HUES48 (cell line): ENCODE measurements at regions not wholly inside any gene's neighbourhood (a gene's known extent, or its start where the extent isn't known, plus 50 kb on each side); places are given as distances from the start of the nearest gene placed in this dataset.

Experiments used
- H3K27ac ChIP-seq: one replicate; pipeline ENCODE4 v1.7.0; 2013; ENCODE audit warnings: low read depth, low read length, inconsistent platforms
- H3K27me3 ChIP-seq: 2 replicates; pipeline ENCODE4 v1.6.1; 2013; ENCODE audit warnings: mild to moderate bottlenecking, low read length; ENCODE audit not compliant: control insufficient read depth, insufficient read depth
- H3K36me3 ChIP-seq: 2 replicates; pipeline ENCODE4 v1.6.1; 2013; ENCODE audit warnings: low read length; ENCODE audit not compliant: control insufficient read depth, insufficient read depth
- H3K4me1 ChIP-seq: 2 replicates; pipeline ENCODE4 v1.6.1; 2013; ENCODE audit warnings: mild to moderate bottlenecking, low read length; ENCODE audit not compliant: control insufficient read depth, insufficient read depth
- H3K4me3 ChIP-seq: 2 replicates; pipeline ENCODE4 v1.5.1; 2013; ENCODE audit warnings: mild to moderate bottlenecking, low read depth, low read length
- H3K9ac ChIP-seq: 2 replicates; pipeline ENCODE4 v1.6.1; 2013; ENCODE audit warnings: mild to moderate bottlenecking, low read depth, low read length, moderate library complexity
- H3K9me3 ChIP-seq: 2 replicates; pipeline ENCODE4 v1.6.1; 2013; ENCODE audit warnings: low read length; ENCODE audit not compliant: control insufficient read depth, insufficient read depth

- Histone ChIP-seq H3K27ac (no peak overlapping the region), H3K9ac (no peak overlapping the region), H3K27me3 (no peaks in the 10 kb centered on the region), H3K4me1 (no peaks in the 10 kb centered on the region), H3K9me3 (no peaks in the 10 kb centered on the region), H3K4me3 (no peak overlapping the region), H3K36me3 (no peaks in the 10 kb centered on the region)
These were observed 927.2 kb upstream of the AUTS2 start for GRCh38 chr7:68671046-68671445.

GRCh38 chr7:68671671-68672070 is 926.6 kb upstream of the AUTS2 start:
- H3K9me3 ChIP-seq = no peaks in the 10 kb centered on the region
- no peak overlapping the region for H3K9ac ChIP-seq
- H3K36me3 ChIP-seq = no peaks in the 10 kb centered on the region
- H3K27me3 ChIP-seq = no peaks in the 10 kb centered on the region
- no peaks in the 10 kb centered on the region for H3K4me1 ChIP-seq
- H3K4me3 ChIP-seq = no peak overlapping the region
- H3K27ac ChIP-seq = no peak overlapping the region

GRCh38 chr7:68674826-68675225 is 923.4 kb upstream of the AUTS2 start:
- Histone ChIP-seq H3K36me3 (no peaks in the 10 kb centered on the region), H3K4me3 (no peak overlapping the region), H3K27ac (no peak overlapping the region), H3K4me1 (no peaks in the 10 kb centered on the region), H3K9me3 (no peaks in the 10 kb centered on the region), H3K27me3 (no peaks in the 10 kb centered on the region), H3K9ac (no peak overlapping the region)

- no peaks in the 10 kb centered on the region for H3K9me3 ChIP-seq
- H3K4me1 ChIP-seq = no peaks in the 10 kb centered on the region
- H3K4me3 ChIP-seq = no peak overlapping the region
- H3K27me3 ChIP-seq = no peaks in the 10 kb centered on the region
- H3K36me3 ChIP-seq = no peaks in the 10 kb centered on the region
- no peak overlapping the region for H3K9ac ChIP-seq
- no peak overlapping the region for H3K27ac ChIP-seq
These were observed 921.3 kb upstream of the AUTS2 start for GRCh38 chr7:68676813-68677535.

- H3K9ac ChIP-seq = no peak overlapping the region
- no peaks in the 10 kb centered on the region for H3K36me3 ChIP-seq
- no peak overlapping the region for H3K27ac ChIP-seq
- H3K9me3 ChIP-seq = no peaks in the 10 kb centered on the region
- H3K27me3 ChIP-seq = no peaks in the 10 kb centered on the region
- no peaks in the 10 kb centered on the region for H3K4me1 ChIP-seq
- H3K4me3 ChIP-seq = no peak overlapping the region
These were observed 920.1 kb upstream of the AUTS2 start for GRCh38 chr7:68678196-68678595.

- H3K4me3 ChIP-seq = no peak overlapping the region
- no peaks in the 10 kb centered on the region for H3K27me3 ChIP-seq
- H3K9me3 ChIP-seq = no peaks in the 10 kb centered on the region
- H3K4me1 ChIP-seq = no peaks in the 10 kb centered on the region
- H3K27ac ChIP-seq = no peak overlapping the region
- no peaks in the 10 kb centered on the region for H3K36me3 ChIP-seq
- H3K9ac ChIP-seq = no peak overlapping the region
These were observed 918.6 kb upstream of the AUTS2 start for GRCh38 chr7:68679459-68680234.

GRCh38 chr7:68680235-68680872 is 917.9 kb upstream of the AUTS2 start:
- Histone ChIP-seq H3K4me1 (no peaks in the 10 kb centered on the region), H3K36me3 (no peaks in the 10 kb centered on the region), H3K27ac (no peak overlapping the region), H3K27me3 (no peaks in the 10 kb centered on the region), H3K4me3 (no peak overlapping the region), H3K9ac (no peak overlapping the region), H3K9me3 (no peaks in the 10 kb centered on the region)

- no peak overlapping the region for H3K4me3 ChIP-seq
- no peaks in the 10 kb centered on the region for H3K27me3 ChIP-seq
- H3K27ac ChIP-seq = no peak overlapping the region
- no peaks in the 10 kb centered on the region for H3K36me3 ChIP-seq
- H3K9me3 ChIP-seq = no peaks in the 10 kb centered on the region
- H3K4me1 ChIP-seq = 0 out of 2 replicates have a peak, but pooled peaks cover 2% of the 10 kb centered on the region
- no peak overlapping the region for H3K9ac ChIP-seq
These were observed 915.4 kb upstream of the AUTS2 start for GRCh38 chr7:68682910-68683309.

GRCh38 chr7:68684246-68684839 is 913.9 kb upstream of the AUTS2 start:
- Histone ChIP-seq H3K9me3 (no peaks in the 10 kb centered on the region), H3K36me3 (no peaks in the 10 kb centered on the region), H3K9ac (no peak overlapping the region), H3K27me3 (no peaks in the 10 kb centered on the region), H3K27ac (no peak overlapping the region), H3K4me3 (no peak overlapping the region), H3K4me1 (peaks cover 14% of the 10 kb centered on the region)

GRCh38 chr7:68684996-68685395 is 913.3 kb upstream of the AUTS2 start:
- Histone ChIP-seq H3K27me3 (no peaks in the 10 kb centered on the region), H3K9me3 (no peaks in the 10 kb centered on the region), H3K4me3 (no peak overlapping the region), H3K36me3 (no peaks in the 10 kb centered on the region), H3K9ac (no peak overlapping the region), H3K4me1 (peaks cover 14% of the 10 kb centered on the region), H3K27ac (no peak overlapping the region)
